ENCODE measurements at regions not wholly inside any gene's neighbourhood (a gene's known extent, or its start where the extent isn't known, plus 50 kb on each side); places are given as distances from the start of the nearest gene placed in this dataset.

DNA sequence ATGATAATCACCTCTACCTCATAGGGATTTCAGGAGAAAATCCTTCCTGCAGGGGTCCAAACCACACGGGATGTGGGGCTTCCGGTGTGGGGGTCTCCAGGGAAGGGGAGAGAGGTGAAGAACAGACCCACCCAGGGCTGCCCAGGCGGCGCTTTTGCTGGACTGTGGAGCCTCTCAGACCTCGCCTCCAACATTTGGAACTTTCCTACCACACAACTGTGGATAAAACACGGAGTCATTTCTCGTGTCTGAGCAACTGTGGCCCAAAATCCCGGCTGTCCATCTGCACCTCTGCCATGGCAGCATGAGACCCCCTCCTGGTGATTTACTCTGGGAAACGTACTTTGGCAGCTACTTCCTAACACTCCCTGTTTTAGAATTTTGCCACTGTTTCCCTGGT, 307.8 kb upstream of the IRX4 start:
- Histone ChIP-seq H3K36me3 (no peaks in the 10 kb centered on the region), H3K4me3 (no peak overlapping the region), H3K27ac (no peak overlapping the region), H3K4me1 (replicated peaks) (no peaks in the 10 kb centered on the region), H3K27me3 (replicated peaks; ENCODE audit: insufficient read depth) (no peaks in the 10 kb centered on the region), H3K9me3 (no peaks in the 10 kb centered on the region)
- DNase-seq (ENCODE audit: low spot score), result no peak
- intact Hi-C loops (cut with DNase I), result no loop called here
- TF ChIP-seq POLR2A (IDR thresholded peaks at IDR 0.05), result no peak
- TF ChIP-seq, protein P1, sequence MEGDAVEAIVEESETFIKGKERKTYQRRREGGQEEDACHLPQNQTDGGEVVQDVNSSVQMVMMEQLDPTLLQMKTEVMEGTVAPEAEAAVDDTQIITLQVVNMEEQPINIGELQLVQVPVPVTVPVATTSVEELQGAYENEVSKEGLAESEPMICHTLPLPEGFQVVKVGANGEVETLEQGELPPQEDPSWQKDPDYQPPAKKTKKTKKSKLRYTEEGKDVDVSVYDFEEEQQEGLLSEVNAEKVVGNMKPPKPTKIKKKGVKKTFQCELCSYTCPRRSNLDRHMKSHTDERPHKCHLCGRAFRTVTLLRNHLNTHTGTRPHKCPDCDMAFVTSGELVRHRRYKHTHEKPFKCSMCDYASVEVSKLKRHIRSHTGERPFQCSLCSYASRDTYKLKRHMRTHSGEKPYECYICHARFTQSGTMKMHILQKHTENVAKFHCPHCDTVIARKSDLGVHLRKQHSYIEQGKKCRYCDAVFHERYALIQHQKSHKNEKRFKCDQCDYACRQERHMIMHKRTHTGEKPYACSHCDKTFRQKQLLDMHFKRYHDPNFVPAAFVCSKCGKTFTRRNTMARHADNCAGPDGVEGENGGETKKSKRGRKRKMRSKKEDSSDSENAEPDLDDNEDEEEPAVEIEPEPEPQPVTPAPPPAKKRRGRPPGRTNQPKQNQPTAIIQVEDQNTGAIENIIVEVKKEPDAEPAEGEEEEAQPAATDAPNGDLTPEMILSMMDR (IDR thresholded peaks at IDR 0.05), result no peak
- TF ChIP-seq POLR2AphosphoS5 (IDR thresholded peaks at IDR 0.05), result no peak
- WGBS, result 80% methylated on average over 9 of the region's 9 CpGs

DNA sequence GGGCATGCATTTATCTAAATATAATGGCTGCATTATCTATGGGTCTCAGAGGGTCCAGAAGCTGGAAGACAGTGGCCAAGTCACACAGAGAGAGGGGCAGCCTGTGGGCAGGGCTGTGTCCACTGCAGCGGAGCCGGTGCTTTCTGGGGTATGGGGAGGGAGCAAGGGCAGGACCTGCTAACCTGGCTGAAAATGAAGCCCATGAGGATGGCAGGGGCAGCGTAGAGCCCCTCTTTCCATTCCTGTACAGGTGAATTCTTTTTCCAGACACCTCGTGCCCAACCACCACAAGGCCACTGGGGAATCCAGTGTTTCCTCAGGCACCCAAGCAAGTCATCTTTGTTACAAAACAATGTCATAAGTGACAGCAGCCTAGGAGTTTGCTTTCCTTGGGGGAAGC, 305.9 kb upstream of the IRX4 start:
- Histone ChIP-seq H3K27ac (no peak overlapping the region), H3K36me3 (no peaks in the 10 kb centered on the region), H3K4me3 (no peak overlapping the region), H3K4me1 (replicated peaks) (no peaks in the 10 kb centered on the region), H3K27me3 (replicated peaks; ENCODE audit: insufficient read depth) (no peaks in the 10 kb centered on the region), H3K9me3 (no peaks in the 10 kb centered on the region)
- TF ChIP-seq, protein P1 (IDR thresholded peaks at IDR 0.05), result no peak
- TF ChIP-seq POLR2A (IDR thresholded peaks at IDR 0.05), result no peak
- TF ChIP-seq POLR2AphosphoS5 (IDR thresholded peaks at IDR 0.05), result no peak
- WGBS, result 90% methylated on average over 4 of the region's 4 CpGs
- no peak for DNase-seq (ENCODE audit: low spot score)
- intact Hi-C loops (cut with DNase I), result no loop called here

DNA sequence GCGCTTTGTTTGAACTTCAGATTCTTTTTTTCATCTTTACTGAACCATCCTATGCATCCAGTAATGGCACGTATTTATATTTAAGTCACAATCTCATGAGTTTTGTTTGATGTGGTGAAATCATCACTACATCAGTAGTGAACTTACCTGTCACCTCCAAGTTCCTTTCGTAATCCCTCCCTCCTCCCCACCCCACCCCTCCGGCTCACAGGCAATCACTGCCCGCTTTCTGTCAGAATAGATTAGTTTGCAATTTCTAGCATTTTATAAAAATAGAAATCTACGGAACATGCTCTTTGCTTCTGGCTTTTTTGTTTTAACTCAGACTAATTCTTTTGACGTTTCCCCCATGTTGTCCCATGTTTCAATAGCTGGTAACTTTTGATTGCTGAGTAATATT, 305.4 kb upstream of the IRX4 start:
- no peaks in the 10 kb centered on the region for H3K27me3 ChIP-seq (replicated peaks; ENCODE audit: insufficient read depth)
- no peak for DNase-seq (ENCODE audit: low spot score)
- intact Hi-C loops (cut with DNase I), result no loop called here

DNA sequence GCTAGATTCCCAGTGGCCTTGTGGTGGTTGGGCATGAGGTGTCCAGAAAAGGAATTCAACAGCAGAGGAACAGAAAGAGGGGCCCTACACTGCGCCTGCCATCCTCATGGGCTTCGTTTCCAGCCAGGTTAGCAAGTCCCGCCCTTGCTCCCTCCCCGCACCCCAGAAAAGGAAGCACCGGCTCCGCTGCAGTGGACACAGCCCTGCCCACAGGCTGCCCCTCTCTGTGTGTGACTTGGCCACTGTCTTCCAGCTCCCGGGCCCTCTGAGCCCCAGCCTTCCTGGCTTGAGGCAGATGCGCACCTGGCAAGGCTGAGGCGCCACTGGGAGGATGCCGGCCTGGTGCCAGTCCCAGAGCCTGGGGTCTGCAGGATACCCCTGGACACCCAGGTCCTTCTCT, 305.0 kb upstream of the IRX4 start:
- no peak overlapping the region for H3K4me3 ChIP-seq
- no peak overlapping the region for H3K27ac ChIP-seq
- DNase-seq (ENCODE audit: low spot score), result no peak
- H3K36me3 ChIP-seq, result no peaks in the 10 kb centered on the region
- 78% methylated on average over 4 of the region's 10 CpGs for WGBS
- H3K27me3 ChIP-seq (replicated peaks; ENCODE audit: insufficient read depth), result no peaks in the 10 kb centered on the region
- intact Hi-C loops (cut with DNase I), result no loop called here
- H3K4me1 ChIP-seq (replicated peaks), result no peaks in the 10 kb centered on the region
- TF ChIP-seq, protein P1 (IDR thresholded peaks at IDR 0.05), result no peak
- TF ChIP-seq POLR2AphosphoS5 (IDR thresholded peaks at IDR 0.05) (no peak), POLR2A (IDR thresholded peaks at IDR 0.05) (no peak)
- no peaks in the 10 kb centered on the region for H3K9me3 ChIP-seq

More for the DNA sequence above, 305.4 kb upstream of the IRX4 start:
- no peak for TF ChIP-seq POLR2A (IDR thresholded peaks at IDR 0.05)
- TF ChIP-seq POLR2AphosphoS5 (IDR thresholded peaks at IDR 0.05), result no peak
- TF ChIP-seq, protein P1 (IDR thresholded peaks at IDR 0.05), result no peak
- no peaks in the 10 kb centered on the region for H3K4me1 ChIP-seq (replicated peaks)
- no peak overlapping the region for H3K27ac ChIP-seq
- H3K4me3 ChIP-seq, result no peak overlapping the region
- no peaks in the 10 kb centered on the region for H3K36me3 ChIP-seq
- H3K9me3 ChIP-seq, result no peaks in the 10 kb centered on the region
- 91% methylated on average over 7 of the region's 7 CpGs for WGBS

DNA sequence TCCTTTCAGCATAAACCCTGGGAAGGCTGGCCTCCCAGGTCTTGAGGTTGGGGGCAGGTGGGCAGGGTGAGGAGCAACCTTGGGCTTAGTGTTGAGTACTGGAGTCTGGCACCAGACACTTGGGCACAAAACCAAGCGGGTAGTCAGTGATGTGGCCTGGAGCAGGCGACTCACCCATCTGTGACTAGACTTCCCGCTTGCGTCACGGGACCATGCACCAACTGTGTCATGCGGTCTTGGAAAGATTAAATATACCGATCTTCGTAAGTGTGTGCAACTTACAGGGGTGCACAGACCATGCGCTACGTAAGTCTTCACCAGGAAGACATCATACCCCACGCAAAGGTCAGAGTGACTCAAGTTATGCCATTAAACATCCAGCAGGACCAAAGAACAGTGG, 304.4 kb upstream of the IRX4 start:
- no peak overlapping the region for H3K4me3 ChIP-seq
- H3K9me3 ChIP-seq, result no peaks in the 10 kb centered on the region
- intact Hi-C loops (cut with DNase I), result no loop called here
- H3K36me3 ChIP-seq, result no peaks in the 10 kb centered on the region
- H3K4me1 ChIP-seq (replicated peaks), result no peaks in the 10 kb centered on the region
- 96% methylated on average over 11 of the region's 11 CpGs for WGBS
- TF ChIP-seq, protein P1 (IDR thresholded peaks at IDR 0.05), result no peak
- no peak for TF ChIP-seq POLR2AphosphoS5 (IDR thresholded peaks at IDR 0.05)
- H3K27ac ChIP-seq, result no peak overlapping the region
- no peak for DNase-seq (ENCODE audit: low spot score)
- H3K27me3 ChIP-seq (replicated peaks; ENCODE audit: insufficient read depth), result no peaks in the 10 kb centered on the region
